ENCODE measurements at regions not wholly inside any gene's neighbourhood (a gene's known extent, or its start where the extent isn't known, plus 50 kb on each side); places are given as distances from the start of the nearest gene placed in this dataset.
"Not testable (repeated sequence)": the region's sequence is repeated elsewhere in the genome, so short reads cannot be mapped to it uniquely, and the experiment has no call there.

- H3K36me3 ChIP-seq (replicated peaks); DNase-seq (ENCODE audit: low spot score in 2 of 2); H3K4me3 ChIP-seq; H3K9me3 ChIP-seq; H3K4me1 ChIP-seq; H3K27me3 ChIP-seq (ENCODE audit: low read depth); in situ Hi-C loops (cut with MboI; ENCODE audit: low sequenced_read_pairs): not testable (repeated sequence)
These were observed 155.4 kb upstream of the FBXO11 start for GRCh38 chr2:48061656-48062055.

- no peak for DNase-seq (ENCODE audit: low spot score in 2 of 2)
- no peaks in the 10 kb centered on the region for H3K9me3 ChIP-seq
- in situ Hi-C loops (cut with MboI; ENCODE audit: low sequenced_read_pairs): no loop called here
- H3K4me1 ChIP-seq: no peaks in the 10 kb centered on the region
- H3K4me3 ChIP-seq: no peak overlapping the region
- no peaks in the 10 kb centered on the region for H3K27me3 ChIP-seq (ENCODE audit: low read depth)
- no peaks in the 10 kb centered on the region for H3K36me3 ChIP-seq (replicated peaks)
These were observed 158.8 kb upstream of the FBXO11 start for GRCh38 chr2:48065096-48065495.

- in situ Hi-C loops (cut with MboI; ENCODE audit: low sequenced_read_pairs): no loop called here
- no peak overlapping the region for H3K4me3 ChIP-seq
- H3K9me3 ChIP-seq: no peaks in the 10 kb centered on the region
- H3K27me3 ChIP-seq (ENCODE audit: low read depth): no peaks in the 10 kb centered on the region
- H3K36me3 ChIP-seq (replicated peaks): no peaks in the 10 kb centered on the region
- no peak for DNase-seq (ENCODE audit: low spot score in 2 of 2)
- no peaks in the 10 kb centered on the region for H3K4me1 ChIP-seq
These were observed 159.7 kb upstream of the FBXO11 start for GRCh38 chr2:48066000-48066399.

- DNase-seq (ENCODE audit: low spot score in 2 of 2): no peak
- Histone ChIP-seq H3K4me3 (no peak overlapping the region), H3K4me1 (no peaks in the 10 kb centered on the region), H3K36me3 (replicated peaks) (no peaks in the 10 kb centered on the region), H3K9me3 (no peaks in the 10 kb centered on the region), H3K27me3 (ENCODE audit: low read depth) (no peaks in the 10 kb centered on the region)
- in situ Hi-C loops (cut with MboI; ENCODE audit: low sequenced_read_pairs): no loop called here
These were observed 163.5 kb upstream of the FBXO11 start for GRCh38 chr2:48069769-48070168.

- in situ Hi-C loops (cut with MboI; ENCODE audit: low sequenced_read_pairs): no loop called here
- Histone ChIP-seq H3K9me3 (no peaks in the 10 kb centered on the region), H3K27me3 (ENCODE audit: low read depth) (no peaks in the 10 kb centered on the region), H3K36me3 (replicated peaks) (no peaks in the 10 kb centered on the region), H3K4me3 (no peak overlapping the region), H3K4me1 (no peaks in the 10 kb centered on the region)
- DNase-seq (ENCODE audit: low spot score in 2 of 2): no peak
These were observed 164.1 kb upstream of the FBXO11 start for GRCh38 chr2:48070415-48070814.

- no peaks in the 10 kb centered on the region for H3K9me3 ChIP-seq
- H3K36me3 ChIP-seq (replicated peaks): no peaks in the 10 kb centered on the region
- DNase-seq (ENCODE audit: low spot score in 2 of 2): no peak
- in situ Hi-C loops (cut with MboI; ENCODE audit: low sequenced_read_pairs): no loop called here
- H3K27me3 ChIP-seq (ENCODE audit: low read depth): no peaks in the 10 kb centered on the region
- H3K4me3 ChIP-seq: no peak overlapping the region
- no peaks in the 10 kb centered on the region for H3K4me1 ChIP-seq
These were observed 166.3 kb upstream of the FBXO11 start for GRCh38 chr2:48072583-48072982.

GRCh38 chr2:48075631-48076030 is 169.3 kb upstream of the FBXO11 start:
- no peaks in the 10 kb centered on the region for H3K9me3 ChIP-seq
- no peak overlapping the region for H3K4me3 ChIP-seq
- in situ Hi-C loops (cut with MboI; ENCODE audit: low sequenced_read_pairs): no loop called here
- no peaks in the 10 kb centered on the region for H3K4me1 ChIP-seq
- no peaks in the 10 kb centered on the region for H3K36me3 ChIP-seq (replicated peaks)
- DNase-seq (ENCODE audit: low spot score in 2 of 2): no peak
- H3K27me3 ChIP-seq (ENCODE audit: low read depth): no peaks in the 10 kb centered on the region

GRCh38 chr2:48080534-48081316 is 174.4 kb upstream of the FBXO11 start:
- Histone ChIP-seq H3K4me3 (no peak overlapping the region), H3K4me1 (no peaks in the 10 kb centered on the region), H3K27me3 (ENCODE audit: low read depth) (no peaks in the 10 kb centered on the region), H3K9me3 (no peaks in the 10 kb centered on the region), H3K36me3 (replicated peaks) (no peaks in the 10 kb centered on the region)
- in situ Hi-C loops (cut with MboI; ENCODE audit: low sequenced_read_pairs): no loop called here
- DNase-seq (ENCODE audit: low spot score in 2 of 2): no peak

- H3K9me3 ChIP-seq: no peaks in the 10 kb centered on the region
- H3K36me3 ChIP-seq (replicated peaks): no peaks in the 10 kb centered on the region
- H3K4me3 ChIP-seq: no peak overlapping the region
- in situ Hi-C loops (cut with MboI; ENCODE audit: low sequenced_read_pairs): no loop called here
- no peaks in the 10 kb centered on the region for H3K27me3 ChIP-seq (ENCODE audit: low read depth)
- no peaks in the 10 kb centered on the region for H3K4me1 ChIP-seq
- no peak for DNase-seq (ENCODE audit: low spot score in 2 of 2)
These were observed 175.0 kb upstream of the FBXO11 start for GRCh38 chr2:48081317-48081628.

GRCh38 chr2:48085888-48086287 is 179.6 kb upstream of the FBXO11 start:
- in situ Hi-C loops (cut with MboI; ENCODE audit: low sequenced_read_pairs): no loop called here
- Histone ChIP-seq H3K4me3 (no peak overlapping the region), H3K27me3 (ENCODE audit: low read depth) (no peaks in the 10 kb centered on the region; the same call in 1 of the 2 replicates)

GRCh38 chr2:48088994-48089393 is 182.7 kb upstream of the FBXO11 start:
- Histone ChIP-seq H3K36me3 (replicated peaks) (no peaks in the 10 kb centered on the region), H3K9me3 (no peaks in the 10 kb centered on the region), H3K4me1 (peaks cover 4% of the 10 kb centered on the region), H3K4me3 (no peak overlapping the region), H3K27me3 (ENCODE audit: low read depth) (no peaks in the 10 kb centered on the region; the same call in 1 of the 2 replicates)
- in situ Hi-C loops (cut with MboI; ENCODE audit: low sequenced_read_pairs): no loop called here
- DNase-seq (ENCODE audit: low spot score in 2 of 2): no peak

More at GRCh38 chr2:48085888-48086287, 179.6 kb upstream of the FBXO11 start:
- Histone ChIP-seq H3K4me1 (peaks cover 4% of the 10 kb centered on the region), H3K36me3 (replicated peaks) (no peaks in the 10 kb centered on the region), H3K9me3 (no peaks in the 10 kb centered on the region)
- no peak for DNase-seq (ENCODE audit: low spot score in 2 of 2)

- DNase-seq (ENCODE audit: low spot score in 2 of 2): no peak
- no peaks in the 10 kb centered on the region for H3K36me3 ChIP-seq (replicated peaks)
- peaks cover 4% of the 10 kb centered on the region for H3K4me1 ChIP-seq
- H3K27me3 ChIP-seq (ENCODE audit: low read depth): no peaks in the 10 kb centered on the region; the same call in 1 of the 2 replicates
- in situ Hi-C loops (cut with MboI; ENCODE audit: low sequenced_read_pairs): no loop called here
- H3K4me3 ChIP-seq: no peak overlapping the region
- no peaks in the 10 kb centered on the region for H3K9me3 ChIP-seq
These were observed 183.3 kb upstream of the FBXO11 start for GRCh38 chr2:48089644-48090043.

- in situ Hi-C loops (cut with MboI; ENCODE audit: low sequenced_read_pairs): no loop called here
- Histone ChIP-seq H3K36me3 (replicated peaks) (no peaks in the 10 kb centered on the region), H3K27me3 (ENCODE audit: low read depth) (no peaks in the 10 kb centered on the region; the same call in 1 of the 2 replicates), H3K4me3 (no peak overlapping the region), H3K9me3 (no peaks in the 10 kb centered on the region), H3K4me1 (peaks cover 4% of the 10 kb centered on the region)
- no peak for DNase-seq (ENCODE audit: low spot score in 2 of 2)
These were observed 186.8 kb upstream of the FBXO11 start for GRCh38 chr2:48092846-48093803.

- H3K4me1 ChIP-seq; DNase-seq (ENCODE audit: low spot score in 2 of 2); H3K9me3 ChIP-seq; H3K4me3 ChIP-seq; in situ Hi-C loops (cut with MboI; ENCODE audit: low sequenced_read_pairs); H3K36me3 ChIP-seq (replicated peaks); H3K27me3 ChIP-seq (ENCODE audit: low read depth): not testable (repeated sequence)
These were observed 190.5 kb upstream of the FBXO11 start for GRCh38 chr2:48096765-48097164.

Data from HAP-1 (cell line).